ENCODE measurements at regions not wholly inside any gene's neighbourhood (a gene's known extent, or its start where the extent isn't known, plus 50 kb on each side); places are given as distances from the start of the nearest gene placed in this dataset.

DNA sequence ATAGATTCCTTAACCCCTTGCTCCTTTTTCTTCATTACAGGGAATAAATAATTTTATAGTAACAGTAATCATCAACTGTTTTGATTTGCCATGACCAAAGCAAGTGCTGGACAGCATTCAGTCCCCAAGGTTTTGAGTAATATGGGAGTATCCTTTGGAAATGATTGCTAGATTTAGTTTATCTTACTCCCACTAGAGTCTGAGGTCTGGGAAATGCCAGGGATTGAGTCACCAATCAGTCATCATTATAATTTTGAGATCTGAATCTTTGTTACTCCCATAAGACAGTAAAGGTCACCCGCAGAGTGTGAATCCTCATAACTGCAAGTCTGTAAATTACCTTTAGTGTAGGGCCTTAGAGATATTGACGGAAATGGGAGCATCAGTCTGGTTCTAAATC lies 133.7 kb upstream of the SEMA3E start:
- no TSS peak for BruUV-seq (replicated peaks)
- Histone ChIP-seq H4K20me1 (ENCODE audit: insufficient read depth, low read length) (no peaks in the 10 kb centered on the region), H3K36me3 (ENCODE audit: insufficient read depth, low read length) (no peaks in the 10 kb centered on the region), H3K4me3 (ENCODE audit: low read depth, low read length, poor library complexity, severe bottlenecking) (no peak overlapping the region), H3K4me1 (ENCODE audit: insufficient read depth, low read length, poor library complexity, severe bottlenecking) (no peaks in the 10 kb centered on the region), H2AFZ (ENCODE audit: low read length) (no peak overlapping the region), H3K4me2 (ENCODE audit: low read length) (no peak overlapping the region), H3K27ac (ENCODE audit: low read depth, low read length, poor library complexity, severe bottlenecking) (no peak overlapping the region), H3K79me2 (ENCODE audit: insufficient read depth, low read depth, low read length) (no peaks in the 10 kb centered on the region), H3K9me3 (ENCODE audit: low read length) (no peaks in the 10 kb centered on the region), H3K9me2 (ENCODE audit: insufficient read depth, low read length) (no peaks in the 10 kb centered on the region)
- intact Hi-C loops (cut with micrococcal nuclease; ENCODE audit: unreplicated experiment) = no loop called here
- ChIA-PET CTCF (ENCODE audit: unreplicated experiment) (no interaction called here), POLR2A (no interaction called here)
- no peak for TF ChIP-seq EZH2phosphoT487 (IDR thresholded peaks at IDR 0.05; ENCODE audit: borderline replicate concordance, low read depth, low read length)
- TF ChIP-seq, protein P1, sequence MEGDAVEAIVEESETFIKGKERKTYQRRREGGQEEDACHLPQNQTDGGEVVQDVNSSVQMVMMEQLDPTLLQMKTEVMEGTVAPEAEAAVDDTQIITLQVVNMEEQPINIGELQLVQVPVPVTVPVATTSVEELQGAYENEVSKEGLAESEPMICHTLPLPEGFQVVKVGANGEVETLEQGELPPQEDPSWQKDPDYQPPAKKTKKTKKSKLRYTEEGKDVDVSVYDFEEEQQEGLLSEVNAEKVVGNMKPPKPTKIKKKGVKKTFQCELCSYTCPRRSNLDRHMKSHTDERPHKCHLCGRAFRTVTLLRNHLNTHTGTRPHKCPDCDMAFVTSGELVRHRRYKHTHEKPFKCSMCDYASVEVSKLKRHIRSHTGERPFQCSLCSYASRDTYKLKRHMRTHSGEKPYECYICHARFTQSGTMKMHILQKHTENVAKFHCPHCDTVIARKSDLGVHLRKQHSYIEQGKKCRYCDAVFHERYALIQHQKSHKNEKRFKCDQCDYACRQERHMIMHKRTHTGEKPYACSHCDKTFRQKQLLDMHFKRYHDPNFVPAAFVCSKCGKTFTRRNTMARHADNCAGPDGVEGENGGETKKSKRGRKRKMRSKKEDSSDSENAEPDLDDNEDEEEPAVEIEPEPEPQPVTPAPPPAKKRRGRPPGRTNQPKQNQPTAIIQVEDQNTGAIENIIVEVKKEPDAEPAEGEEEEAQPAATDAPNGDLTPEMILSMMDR (conservative IDR thresholded peaks at IDR 0.05; ENCODE audit: low read length) = no peak
- DNase-seq (ENCODE audit: low spot score) = no peak

DNA sequence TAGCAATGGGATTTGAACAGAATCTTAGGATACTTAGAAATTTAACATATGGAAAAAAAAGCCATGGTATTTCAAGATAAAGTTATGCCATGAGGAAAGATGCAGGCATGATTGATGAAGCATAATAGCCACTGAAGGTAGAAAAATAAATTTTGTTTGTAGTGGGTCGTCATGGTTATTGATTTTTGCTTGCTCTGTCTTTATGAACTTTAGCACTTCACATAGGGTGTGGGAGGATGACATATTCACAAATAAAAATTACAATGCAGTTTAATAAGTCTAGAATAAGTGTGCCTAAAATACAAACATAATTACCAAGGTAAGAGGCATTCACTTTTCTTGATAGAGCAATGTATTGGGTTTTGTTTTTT lies 129.1 kb upstream of the SEMA3E start:
- no peak overlapping the region for H2AFZ ChIP-seq (ENCODE audit: low read length)
- H3K27ac ChIP-seq (ENCODE audit: low read depth, low read length, poor library complexity, severe bottlenecking) = no peak overlapping the region
- no peak overlapping the region for H3K4me2 ChIP-seq (ENCODE audit: low read length)
- H3K9me2 ChIP-seq (ENCODE audit: insufficient read depth, low read length) = no peaks in the 10 kb centered on the region
- no peaks in the 10 kb centered on the region for H3K4me1 ChIP-seq (ENCODE audit: insufficient read depth, low read length, poor library complexity, severe bottlenecking)
- H3K36me3 ChIP-seq (ENCODE audit: insufficient read depth, low read length) = no peaks in the 10 kb centered on the region
- H4K20me1 ChIP-seq (ENCODE audit: insufficient read depth, low read length) = no peaks in the 10 kb centered on the region
- POLR2A ChIA-PET = no interaction called here
- CTCF ChIA-PET (ENCODE audit: unreplicated experiment) = no interaction called here
- intact Hi-C loops (cut with micrococcal nuclease; ENCODE audit: unreplicated experiment) = no loop called here
- no peaks in the 10 kb centered on the region for H3K79me2 ChIP-seq (ENCODE audit: insufficient read depth, low read depth, low read length)
- DNase-seq (ENCODE audit: low spot score) = no peak
- TF ChIP-seq EZH2phosphoT487 (IDR thresholded peaks at IDR 0.05; ENCODE audit: borderline replicate concordance, low read depth, low read length) = no peak
- TF ChIP-seq, protein P1 (conservative IDR thresholded peaks at IDR 0.05; ENCODE audit: low read length) = no peak
- BruUV-seq (replicated peaks) = no TSS peak
- H3K4me3 ChIP-seq (ENCODE audit: low read depth, low read length, poor library complexity, severe bottlenecking) = no peak overlapping the region
- H3K9me3 ChIP-seq (ENCODE audit: low read length) = no peaks in the 10 kb centered on the region

DNA sequence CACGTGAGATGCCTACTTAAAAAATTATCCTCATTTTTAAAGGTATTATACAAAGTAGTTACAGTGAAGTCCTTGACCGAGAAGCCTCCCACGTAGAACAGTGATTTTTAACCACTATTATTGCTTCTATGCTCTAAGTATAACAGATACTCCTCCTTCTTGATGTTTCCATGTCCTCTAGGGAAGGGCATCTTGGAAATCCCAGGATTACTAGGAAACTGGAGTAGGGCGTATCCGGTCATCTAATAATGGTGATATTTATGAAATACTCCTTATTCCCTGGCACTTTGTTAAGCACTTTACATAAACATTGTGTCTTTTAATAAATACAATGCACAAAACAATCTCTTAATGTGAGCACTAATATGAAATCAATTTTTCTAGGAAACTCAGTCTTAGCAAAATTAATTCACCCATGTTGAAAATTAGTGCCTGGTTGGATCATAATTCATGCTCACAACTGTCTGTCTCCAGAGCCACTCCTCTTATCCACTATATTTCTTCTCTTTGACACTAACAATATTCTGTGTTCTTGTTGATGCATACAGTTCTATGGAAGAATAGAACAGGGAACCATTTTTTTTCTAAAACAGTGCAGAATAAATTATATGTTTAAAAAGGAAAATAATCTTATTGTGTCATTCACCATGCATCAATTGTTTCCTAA lies 128.6 kb upstream of the SEMA3E start:
- no peaks in the 10 kb centered on the region for H3K9me2 ChIP-seq (ENCODE audit: insufficient read depth, low read length)
- no peak overlapping the region for H2AFZ ChIP-seq (ENCODE audit: low read length)
- intact Hi-C loops (cut with micrococcal nuclease; ENCODE audit: unreplicated experiment) = no loop called here
- no peaks in the 10 kb centered on the region for H3K36me3 ChIP-seq (ENCODE audit: insufficient read depth, low read length)
- DNase-seq (ENCODE audit: low spot score) = no peak
- no peak overlapping the region for H3K4me2 ChIP-seq (ENCODE audit: low read length)
- H3K79me2 ChIP-seq (ENCODE audit: insufficient read depth, low read depth, low read length) = no peaks in the 10 kb centered on the region
- no peak overlapping the region for H3K4me3 ChIP-seq (ENCODE audit: low read depth, low read length, poor library complexity, severe bottlenecking)
- ChIA-PET CTCF (ENCODE audit: unreplicated experiment) (no interaction called here), POLR2A (no interaction called here)
- H4K20me1 ChIP-seq (ENCODE audit: insufficient read depth, low read length) = no peaks in the 10 kb centered on the region
- TF ChIP-seq, protein P1 (conservative IDR thresholded peaks at IDR 0.05; ENCODE audit: low read length) = no peak
- no peak for TF ChIP-seq EZH2phosphoT487 (IDR thresholded peaks at IDR 0.05; ENCODE audit: borderline replicate concordance, low read depth, low read length)
- H3K4me1 ChIP-seq (ENCODE audit: insufficient read depth, low read length, poor library complexity, severe bottlenecking) = no peaks in the 10 kb centered on the region
- no peak overlapping the region for H3K27ac ChIP-seq (ENCODE audit: low read depth, low read length, poor library complexity, severe bottlenecking)
- no peaks in the 10 kb centered on the region for H3K9me3 ChIP-seq (ENCODE audit: low read length)
- BruUV-seq (replicated peaks) = no TSS peak
